Muscle of back (tissue), 3 donors: ENCODE measurements at regions not wholly inside any gene's neighbourhood (a gene's known extent, or its start where the extent isn't known, plus 50 kb on each side); places are given as distances from the start of the nearest gene placed in this dataset.
"Not testable (repeated sequence)": the region's sequence is repeated elsewhere in the genome, so short reads cannot be mapped to it uniquely, and the experiment has no call there.

Experiments used
- DNase-seq, 3 donors: peaks; one replicate each; pipeline versions ENCODE4 v3.0.0 to v3.0.0-alpha.2; 2013

- no peak for DNase-seq
Observed at GRCh38 chr22:22193923-22194322, 50.7 kb upstream of the VPREB1 start.

- not testable (repeated sequence) for DNase-seq
Observed at GRCh38 chr22:22193462-22193861, 51.1 kb upstream of the VPREB1 start.

- not testable (repeated sequence) for DNase-seq
Observed at GRCh38 chr22:22193006-22193405, 51.6 kb upstream of the VPREB1 start.

GRCh38 chr22:22189796-22190195 lies 54.8 kb upstream of the VPREB1 start:
- not testable (repeated sequence) for DNase-seq

- not testable (repeated sequence) for DNase-seq
Observed at GRCh38 chr22:22187863-22188262, 56.7 kb upstream of the VPREB1 start.

GRCh38 chr22:22187299-22187698 lies 57.3 kb upstream of the VPREB1 start:
- no peak for DNase-seq

- no peak for DNase-seq
Observed at GRCh38 chr22:22185844-22186499, 58.6 kb upstream of the VPREB1 start.

GRCh38 chr22:22185217-22185616 lies 59.4 kb upstream of the VPREB1 start:
- DNase-seq, result no peak

- DNase-seq, result no peak
Observed at GRCh38 chr22:22184277-22184807, 60.2 kb upstream of the VPREB1 start.

GRCh38 chr22:22182990-22183264 lies 61.7 kb upstream of the VPREB1 start:
- DNase-seq, result no peak

- DNase-seq, result no peak
Observed at GRCh38 chr22:22182218-22182989, 62.2 kb upstream of the VPREB1 start.

- DNase-seq, result no peak
Observed at GRCh38 chr22:22181341-22181850, 63.2 kb upstream of the VPREB1 start.

- DNase-seq, result no peak
Observed at GRCh38 chr22:22180738-22181285, 63.8 kb upstream of the VPREB1 start.

GRCh38 chr22:22179858-22180257 lies 64.7 kb upstream of the VPREB1 start:
- no peak for DNase-seq

- DNase-seq, result no peak
Observed at GRCh38 chr22:22178992-22179391, 65.6 kb upstream of the VPREB1 start.

- DNase-seq, result no peak
Observed at GRCh38 chr22:22178355-22178965, 66.1 kb upstream of the VPREB1 start.

GRCh38 chr22:22176929-22177616 lies 67.5 kb upstream of the VPREB1 start:
- no peak for DNase-seq

GRCh38 chr22:22172896-22173628 lies 71.5 kb upstream of the VPREB1 start:
- not testable (repeated sequence) for DNase-seq

- DNase-seq, result no peak
Observed at GRCh38 chr22:22171357-22172218, 73.0 kb upstream of the VPREB1 start.

GRCh38 chr22:22169923-22170322 lies 74.7 kb upstream of the VPREB1 start:
- DNase-seq, result no peak
